Sigmoid colon (tissue), 6 donors: ENCODE measurements at regions not wholly inside any gene's neighbourhood (a gene's known extent, or its start where the extent isn't known, plus 50 kb on each side); places are given as distances from the start of the nearest gene placed in this dataset.

Source experiments
- DNase-seq: peaks from one replicate; pipeline ENCODE4 v3.0.0-alpha.2; 2019
- H3K27ac ChIP-seq, 4 donors: fragments of 200-600 bp; sonication (generic); one replicate each; pipeline ENCODE4 v1.5.1; 2016 to 2019; ENCODE audit warnings: mild to moderate bottlenecking in 1 of 4
- H3K27me3 ChIP-seq, 3 donors: fragments of 200-600 bp; sonication (generic); one replicate each; pipeline ENCODE4 v1.5.1; 2019; ENCODE audit warnings: mild to moderate bottlenecking in 1 of 3
- H3K36me3 ChIP-seq, 4 donors: fragments of 200-600 bp; sonication (generic); one replicate each; pipeline ENCODE4 v1.5.1; 2016 to 2019
- H3K4me1 ChIP-seq, 4 donors: fragments of 200-600 bp; sonication (generic); one replicate each; pipeline ENCODE4 v1.5.1; 2017 to 2019
- H3K4me3 ChIP-seq, 4 donors: fragments of 200-600 bp; sonication (generic); one replicate each; pipeline ENCODE4 v1.5.1; 2017 to 2019; ENCODE audit warnings: mild to moderate bottlenecking in 2 of 4, moderate library complexity in 1 of 4
- H3K9me3 ChIP-seq, 4 donors: fragments of 200-600 bp in 3 of 4; sonication (generic) in 3 of 4; one replicate each; pipeline versions ENCODE4 v1.5.1 to v1.6.1; 2013 to 2019
- EP300 ChIP-seq, 4 donors: sonication (generic); formaldehyde crosslinking; IDR thresholded peaks; one replicate each; pipeline ENCODE4 v1.6.1; 2017; ENCODE audit warnings: antibody characterized with exemption in 4 of 4
- POLR2A ChIP-seq, 2 donors: fragments of 450-650 bp; IDR thresholded peaks; one replicate each; pipeline ENCODE4 v1.6.1; 2016; ENCODE audit warnings: antibody characterized with exemption in 2 of 2, mild to moderate bottlenecking in 2 of 2, moderate library complexity in 2 of 2
- POLR2AphosphoS5 ChIP-seq, 4 donors: sonication (generic); formaldehyde crosslinking; IDR thresholded peaks; one replicate each; pipeline ENCODE4 v1.6.1; 2017; ENCODE audit warnings: antibody characterized with exemption in 4 of 4
- WGBS, 2 donors: extraction: QIAGEN DNeasy Blood & Tissue Kit; methylation state at CpG; one replicate each; pipeline ENCODE4 v1.1.7; 2013; 5-methylcytosine and 5-hydroxymethylcytosine counted together
- intact Hi-C: fragments of 100-400 bp; cut with DNase I; formaldehyde crosslinking; loops from one replicate; pipeline ENCODE4 v1.15.1; 2023
- TF ChIP-seq, protein P1 (sequence below), 4 experiments: fragments of 450-650 bp in 3 of 4; fragments of 200-600 bp in 1 of 4; IDR thresholded peaks; one replicate each; pipeline ENCODE4 v1.5.1; 2016 to 2019; ENCODE audit warnings: antibody characterized with exemption in 4 of 4, mild to moderate bottlenecking in 3 of 4, moderate library complexity in 2 of 4
- donor health status: healthy with polysubstance abuse.
- donor health status: healthy.

DNA sequence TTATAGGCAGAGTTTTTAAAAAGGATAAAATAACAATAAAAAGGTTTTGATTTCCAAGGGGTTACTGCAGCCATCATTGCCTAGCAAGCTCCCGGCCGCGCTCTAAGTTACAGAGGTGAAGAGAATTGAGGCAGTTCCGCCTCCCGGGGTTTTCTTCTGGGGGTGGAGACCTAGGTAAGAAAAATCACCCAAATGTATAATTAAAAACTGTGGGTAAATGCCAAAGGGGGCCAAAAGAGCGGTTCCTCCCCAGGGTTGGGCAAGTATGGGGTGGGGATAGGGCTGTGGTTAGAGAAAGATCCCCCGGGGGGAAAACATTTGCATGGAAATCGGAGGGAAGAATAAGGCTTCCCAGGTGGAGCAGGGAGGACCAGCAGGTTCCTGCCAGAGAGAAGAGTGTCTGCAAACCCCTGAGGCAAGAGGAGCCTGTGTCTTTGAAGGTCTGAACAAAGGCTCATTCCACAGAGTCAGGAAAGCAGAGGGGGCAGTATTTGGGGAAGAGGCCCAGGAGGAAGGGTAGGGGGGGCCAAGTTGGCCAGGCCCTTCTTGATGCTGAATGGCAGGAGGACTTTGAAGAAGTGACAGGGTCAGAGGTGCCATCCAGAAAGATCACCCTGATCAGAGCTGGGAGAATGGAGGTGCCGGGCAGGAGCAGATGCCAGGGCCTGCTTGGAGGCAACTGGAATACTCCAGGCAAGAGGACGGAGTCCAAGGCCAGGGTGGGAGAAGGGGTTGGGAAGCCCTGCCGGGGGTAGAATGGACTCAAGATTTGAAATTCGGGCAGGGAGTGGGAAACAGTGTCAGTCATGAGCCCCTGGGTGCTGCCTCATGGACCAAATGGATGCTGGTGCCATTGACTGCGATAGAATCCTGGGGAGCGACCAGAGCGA is 152.9 kb upstream of the RGMA start:
- no peaks in the 10 kb centered on the region for H3K9me3 ChIP-seq
- TF ChIP-seq POLR2AphosphoS5 (IDR thresholded peaks at IDR 0.05) = no peak
- no peak for TF ChIP-seq EP300 (IDR thresholded peaks at IDR 0.05)
- TF ChIP-seq, protein P1, sequence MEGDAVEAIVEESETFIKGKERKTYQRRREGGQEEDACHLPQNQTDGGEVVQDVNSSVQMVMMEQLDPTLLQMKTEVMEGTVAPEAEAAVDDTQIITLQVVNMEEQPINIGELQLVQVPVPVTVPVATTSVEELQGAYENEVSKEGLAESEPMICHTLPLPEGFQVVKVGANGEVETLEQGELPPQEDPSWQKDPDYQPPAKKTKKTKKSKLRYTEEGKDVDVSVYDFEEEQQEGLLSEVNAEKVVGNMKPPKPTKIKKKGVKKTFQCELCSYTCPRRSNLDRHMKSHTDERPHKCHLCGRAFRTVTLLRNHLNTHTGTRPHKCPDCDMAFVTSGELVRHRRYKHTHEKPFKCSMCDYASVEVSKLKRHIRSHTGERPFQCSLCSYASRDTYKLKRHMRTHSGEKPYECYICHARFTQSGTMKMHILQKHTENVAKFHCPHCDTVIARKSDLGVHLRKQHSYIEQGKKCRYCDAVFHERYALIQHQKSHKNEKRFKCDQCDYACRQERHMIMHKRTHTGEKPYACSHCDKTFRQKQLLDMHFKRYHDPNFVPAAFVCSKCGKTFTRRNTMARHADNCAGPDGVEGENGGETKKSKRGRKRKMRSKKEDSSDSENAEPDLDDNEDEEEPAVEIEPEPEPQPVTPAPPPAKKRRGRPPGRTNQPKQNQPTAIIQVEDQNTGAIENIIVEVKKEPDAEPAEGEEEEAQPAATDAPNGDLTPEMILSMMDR (IDR thresholded peaks at IDR 0.05) = no peak
- no peak for TF ChIP-seq POLR2A (IDR thresholded peaks at IDR 0.05)
- H3K27ac ChIP-seq = no peak overlapping the region
- no peaks in the 10 kb centered on the region for H3K36me3 ChIP-seq
- H3K4me3 ChIP-seq = no peak overlapping the region
- 73 to 82% methylated on average over 15 of the region's 15 CpGs for WGBS, 2 donors
- intact Hi-C loops = no loop called here
- no peaks in the 10 kb centered on the region for H3K27me3 ChIP-seq
- no peak for DNase-seq
- H3K4me1 ChIP-seq = no peaks in the 10 kb centered on the region

DNA sequence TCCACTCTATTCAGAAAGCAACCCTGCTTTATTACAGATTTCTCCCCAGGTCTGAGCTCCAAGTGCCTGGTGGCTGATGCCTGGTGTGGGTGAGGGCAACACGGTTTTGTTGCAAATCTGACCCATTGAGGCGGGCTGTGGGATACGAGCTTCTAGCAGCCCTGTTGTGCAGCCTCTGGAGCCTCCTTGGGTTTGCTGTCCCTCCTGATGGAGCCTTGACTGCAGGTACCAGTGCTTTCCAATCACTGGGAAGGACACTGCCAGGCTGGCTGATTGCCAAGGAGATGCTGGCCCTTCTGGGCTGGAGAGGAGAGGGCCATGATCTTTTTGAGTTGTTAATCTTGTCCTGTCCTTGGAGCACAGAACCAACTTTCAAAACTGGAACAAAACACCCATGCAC is 151.0 kb upstream of the RGMA start:
- Histone ChIP-seq H3K9me3 (no peaks in the 10 kb centered on the region), H3K4me3 (no peak overlapping the region), H3K36me3 (no peaks in the 10 kb centered on the region), H3K27ac (no peak overlapping the region), H3K27me3 (no peaks in the 10 kb centered on the region), H3K4me1 (no peaks in the 10 kb centered on the region)
- intact Hi-C loops = no loop called here
- TF ChIP-seq, protein P1 (IDR thresholded peaks at IDR 0.05) = no peak
- TF ChIP-seq POLR2A (IDR thresholded peaks at IDR 0.05) (no peak), POLR2AphosphoS5 (IDR thresholded peaks at IDR 0.05) (no peak), EP300 (IDR thresholded peaks at IDR 0.05) (no peak)
- WGBS, 2 donors = 95 to 97% methylated on average over 3 of the region's 3 CpGs
- no peak for DNase-seq

DNA sequence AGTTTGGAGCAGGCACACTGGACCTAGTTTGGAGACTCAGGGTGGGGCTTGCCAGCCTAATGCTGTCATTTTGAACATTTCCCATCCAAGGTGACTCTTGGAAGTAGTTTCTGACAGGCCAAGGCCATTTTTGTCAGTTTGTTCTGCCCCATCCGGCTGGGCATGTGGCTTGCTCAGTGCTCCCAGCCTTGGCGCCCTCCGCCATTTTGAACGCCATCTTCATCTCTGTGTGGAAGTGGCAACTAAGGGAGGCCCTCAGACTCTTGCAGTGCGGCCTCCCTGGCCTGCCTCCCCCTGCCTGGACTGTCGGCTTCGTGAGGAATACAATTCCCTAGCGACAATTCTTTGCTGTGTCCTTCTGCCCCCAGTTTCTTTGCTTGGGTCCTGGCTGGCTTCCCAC is 150.6 kb upstream of the RGMA start:
- 96 to 98% methylated on average over 8 of the region's 8 CpGs for WGBS, 2 donors
- no peak for TF ChIP-seq EP300 (IDR thresholded peaks at IDR 0.05)
- TF ChIP-seq, protein P1 (IDR thresholded peaks at IDR 0.05) = no peak
- TF ChIP-seq POLR2A (IDR thresholded peaks at IDR 0.05) = no peak
- no peak for TF ChIP-seq POLR2AphosphoS5 (IDR thresholded peaks at IDR 0.05)

DNA sequence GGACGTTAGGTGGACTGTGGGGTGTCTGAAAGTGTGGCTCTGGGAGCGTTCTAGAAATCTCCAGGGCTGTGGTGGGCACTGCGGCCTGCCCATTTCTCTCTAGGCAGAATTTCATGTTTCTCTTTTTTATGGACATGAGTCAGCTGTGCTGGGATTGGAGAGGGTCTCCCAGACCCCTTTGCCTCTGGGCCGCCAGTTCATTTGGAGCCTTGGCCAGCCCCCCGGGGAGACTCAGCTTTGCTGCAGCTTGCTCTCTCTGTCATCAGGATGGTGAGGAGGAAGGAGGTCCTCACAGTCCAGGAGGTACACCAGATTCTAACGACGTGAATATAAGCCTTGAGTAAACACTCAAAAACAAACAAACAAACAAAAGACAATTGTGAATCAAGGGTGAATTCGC is 149.6 kb upstream of the RGMA start:
- intact Hi-C loops = no loop called here
- H3K9me3 ChIP-seq = no peaks in the 10 kb centered on the region
- no peak overlapping the region for H3K4me3 ChIP-seq
- 60 to 81% methylated on average over 8 of the region's 8 CpGs for WGBS, 2 donors
- H3K27me3 ChIP-seq = no peaks in the 10 kb centered on the region
- TF ChIP-seq POLR2AphosphoS5 (IDR thresholded peaks at IDR 0.05) (no peak), EP300 (IDR thresholded peaks at IDR 0.05) (no peak), POLR2A (IDR thresholded peaks at IDR 0.05) (no peak)
- TF ChIP-seq, protein P1 (IDR thresholded peaks at IDR 0.05) = no peak
- no peaks in the 10 kb centered on the region for H3K4me1 ChIP-seq
- H3K27ac ChIP-seq = no peak overlapping the region
- DNase-seq = no peak
- no peaks in the 10 kb centered on the region for H3K36me3 ChIP-seq

More for the DNA sequence above, 150.6 kb upstream of the RGMA start:
- DNase-seq = no peak
- no peak overlapping the region for H3K4me3 ChIP-seq
- no peak overlapping the region for H3K27ac ChIP-seq
- H3K27me3 ChIP-seq = no peaks in the 10 kb centered on the region
- no peaks in the 10 kb centered on the region for H3K9me3 ChIP-seq
- intact Hi-C loops = no loop called here
- no peaks in the 10 kb centered on the region for H3K36me3 ChIP-seq
- H3K4me1 ChIP-seq = no peaks in the 10 kb centered on the region
